ENCODE measurements at regions not wholly inside any gene's neighbourhood (a gene's known extent, or its start where the extent isn't known, plus 50 kb on each side); places are given as distances from the start of the nearest gene placed in this dataset.
"Not testable (repeated sequence)": the region's sequence is repeated elsewhere in the genome, so short reads cannot be mapped to it uniquely, and the experiment has no call there.

- DNase-seq: no peak
Observed at GRCh38 chr2:49801898-49802450, 647.7 kb upstream of the FSHR start.

GRCh38 chr2:49798570-49798969 is 644.3 kb upstream of the FSHR start:
- no peak for DNase-seq

GRCh38 chr2:49796266-49796665 is 642.0 kb upstream of the FSHR start:
- no peak for DNase-seq

GRCh38 chr2:49794396-49794795 is 640.1 kb upstream of the FSHR start:
- DNase-seq: no peak

- DNase-seq: no peak
Observed at GRCh38 chr2:49788300-49788699, 634.0 kb upstream of the FSHR start.

DNA sequence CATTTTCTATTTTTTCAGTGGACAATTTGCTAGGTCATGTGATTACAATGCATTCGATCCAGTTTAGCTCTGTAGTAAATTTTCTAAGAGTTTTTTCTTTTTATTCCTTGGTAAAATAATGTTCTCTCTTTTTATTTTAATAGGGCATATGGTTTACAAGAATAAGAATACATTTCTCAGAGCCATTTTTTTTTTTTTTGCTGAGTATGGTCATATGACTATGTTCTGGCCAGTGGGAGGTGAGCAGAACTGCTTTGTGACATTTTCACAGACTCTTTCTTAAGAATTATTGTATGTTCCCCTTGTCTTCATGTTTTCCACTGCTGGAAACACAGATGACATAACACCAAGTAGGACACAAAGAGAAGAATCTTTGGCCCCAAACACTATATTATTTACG is 626.6 kb upstream of the FSHR start:
- no peak for DNase-seq

DNA sequence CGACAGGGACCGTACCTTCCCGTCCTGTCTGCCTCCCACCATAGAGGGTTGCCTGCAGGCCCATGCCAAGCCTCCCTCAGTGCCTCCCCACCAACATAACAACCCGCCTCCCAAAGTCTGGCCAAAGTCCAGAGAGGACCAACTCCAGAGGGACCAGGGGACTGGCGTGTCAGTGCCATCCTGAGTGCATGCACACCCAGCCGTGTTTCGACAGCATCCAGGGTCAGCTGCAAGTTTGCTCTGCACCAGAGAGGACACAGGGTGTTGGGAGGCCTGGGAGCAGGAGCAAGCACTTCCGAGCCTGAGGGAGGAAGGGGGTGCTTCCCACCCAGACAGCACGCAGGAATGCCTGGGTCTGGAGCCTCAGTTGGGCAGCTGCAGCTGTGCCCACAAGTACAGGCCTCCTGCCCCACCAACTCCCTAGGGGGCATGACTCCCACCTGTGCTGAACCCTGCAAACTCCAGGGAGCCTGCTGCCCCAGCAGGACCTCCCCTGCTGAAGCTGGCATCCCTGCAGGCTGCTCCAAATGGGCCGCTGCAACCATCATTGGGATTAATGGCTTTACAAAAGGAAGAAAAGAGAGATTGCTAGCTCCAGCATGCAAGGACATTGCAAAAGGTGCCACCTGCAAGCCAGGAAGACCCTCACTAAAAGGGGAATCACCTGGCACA is 618.1 kb upstream of the FSHR start:
- DNase-seq: no peak

GRCh38 chr2:49770919-49771318 is 616.6 kb upstream of the FSHR start:
- DNase-seq: no peak

GRCh38 chr2:49767316-49767715 is 613.0 kb upstream of the FSHR start:
- DNase-seq: no peak

DNA sequence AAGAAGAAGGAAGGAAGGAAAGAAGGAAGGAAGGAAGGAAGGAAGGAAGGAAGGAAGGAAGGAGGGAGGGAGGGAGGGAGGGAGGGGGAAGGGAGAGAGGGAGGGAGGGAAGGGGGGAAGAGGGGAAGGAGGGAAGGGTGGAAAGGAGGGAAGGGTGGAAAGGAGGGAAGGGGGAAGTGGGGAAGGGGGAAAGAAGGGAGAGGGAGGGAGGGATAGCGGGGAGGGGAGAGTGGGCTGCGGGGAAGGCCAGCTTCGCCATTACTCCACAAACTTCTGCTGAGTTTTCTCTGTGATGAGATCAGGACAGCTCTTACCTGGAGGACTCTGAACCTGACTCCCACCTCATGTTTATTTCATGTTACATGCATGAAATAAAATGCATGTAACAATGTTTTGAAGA is 601.5 kb upstream of the FSHR start:
- DNase-seq: no peak

- DNase-seq: no peak
Observed at GRCh38 chr2:49754381-49754780, 600.1 kb upstream of the FSHR start.

DNA sequence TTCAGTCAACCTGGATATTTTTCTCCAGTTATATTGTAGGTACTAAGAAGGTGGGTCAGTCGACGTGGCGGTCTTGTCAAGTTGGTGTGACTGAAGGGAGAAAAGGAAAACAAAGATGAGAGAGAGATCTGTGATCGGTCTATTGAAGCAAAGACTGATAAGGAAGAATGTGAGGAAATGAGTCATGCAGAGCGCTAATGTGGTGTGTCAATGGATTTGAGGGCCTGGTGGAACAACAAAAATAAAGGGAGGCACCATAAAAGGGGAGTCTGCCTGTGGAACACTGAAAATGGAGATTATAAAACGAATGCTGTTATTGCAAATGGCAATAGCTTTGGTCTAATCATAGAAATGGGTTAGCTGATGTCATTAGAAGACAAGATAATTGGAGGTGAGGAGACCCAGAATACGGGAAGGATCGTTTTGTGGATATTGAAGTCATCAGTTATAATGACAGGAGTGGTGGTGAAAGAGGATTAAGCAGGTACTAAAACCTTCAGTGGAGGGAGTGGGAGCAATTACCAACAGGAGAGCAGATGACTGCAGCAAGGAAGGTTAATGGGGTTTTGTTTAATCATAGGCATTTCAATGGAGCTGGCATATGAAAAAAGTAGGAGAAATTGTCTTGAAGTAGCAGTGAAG is 599.1 kb upstream of the FSHR start:
- no peak for DNase-seq

DNA sequence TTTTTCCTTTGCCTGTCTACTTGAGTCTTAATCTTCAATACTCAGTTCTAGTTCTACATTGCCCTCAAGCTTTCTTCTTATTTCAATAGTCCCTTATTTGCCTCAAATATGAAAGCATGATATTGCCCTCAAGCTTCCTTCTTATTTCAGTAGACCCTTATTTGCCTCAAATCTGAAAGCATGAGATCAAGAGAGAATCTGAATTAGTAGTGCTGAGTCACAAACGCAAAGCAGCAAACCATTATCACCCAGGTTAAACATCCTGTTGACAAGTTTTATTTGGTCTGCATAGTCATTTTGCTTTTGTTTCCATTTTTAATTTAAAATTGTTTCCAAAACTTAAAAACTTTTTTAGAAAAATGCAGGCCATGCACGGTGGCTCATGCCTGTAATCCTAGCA is 583.3 kb upstream of the FSHR start:
- no peak for DNase-seq

GRCh38 chr2:49732924-49733323 is 578.6 kb upstream of the FSHR start:
- DNase-seq: not testable (repeated sequence)

- no peak for DNase-seq
Observed at GRCh38 chr2:49719241-49719640, 564.9 kb upstream of the FSHR start.

DNA sequence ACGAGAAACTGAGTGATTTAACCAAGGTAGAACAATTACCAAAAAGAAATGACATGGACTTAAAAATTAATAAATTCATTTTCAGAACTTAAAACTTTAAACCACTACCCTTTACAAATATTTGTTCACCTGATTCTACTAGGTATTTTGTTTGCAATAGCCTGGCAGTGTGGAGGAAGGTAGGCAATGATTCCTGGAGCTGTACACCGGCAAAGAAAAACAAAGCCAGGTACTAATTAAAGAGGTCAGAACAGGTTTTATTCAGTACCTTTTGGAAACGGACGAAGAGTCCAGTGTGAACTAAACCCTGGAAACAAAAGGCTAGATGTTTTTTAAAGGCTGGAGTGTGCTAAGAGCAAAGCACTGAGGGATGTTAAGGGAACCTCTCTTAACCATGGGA is 561.3 kb upstream of the FSHR start:
- DNase-seq: no peak

GRCh38 chr2:49714454-49714853 is 560.1 kb upstream of the FSHR start:
- no peak for DNase-seq

- DNase-seq: no peak
Observed at GRCh38 chr2:49702740-49703139, 548.4 kb upstream of the FSHR start.

- no peak for DNase-seq
Observed at GRCh38 chr2:49693961-49694360, 539.6 kb upstream of the FSHR start.

- DNase-seq: not testable (repeated sequence)
Observed at GRCh38 chr2:49692022-49692421, 537.7 kb upstream of the FSHR start.

DNA sequence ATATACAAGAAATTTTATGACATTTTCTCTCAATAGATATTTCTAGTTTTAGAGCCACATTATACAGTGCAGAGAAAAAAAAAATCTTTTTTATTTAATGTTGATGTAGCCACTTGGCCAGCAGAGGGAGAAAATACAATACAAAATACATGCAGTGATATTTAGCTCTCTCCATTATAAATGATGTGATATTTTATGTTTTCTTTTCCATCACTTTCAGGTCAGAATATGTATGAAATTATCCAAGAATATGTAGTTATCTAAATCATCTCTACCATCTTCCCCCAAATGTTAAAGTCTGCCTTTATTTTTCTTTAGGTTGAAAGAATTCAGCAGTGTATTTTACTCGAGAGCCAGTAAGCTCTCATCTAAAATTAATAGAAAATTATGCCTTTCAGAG is 533.6 kb upstream of the FSHR start:
- DNase-seq: no peak

DNA sequence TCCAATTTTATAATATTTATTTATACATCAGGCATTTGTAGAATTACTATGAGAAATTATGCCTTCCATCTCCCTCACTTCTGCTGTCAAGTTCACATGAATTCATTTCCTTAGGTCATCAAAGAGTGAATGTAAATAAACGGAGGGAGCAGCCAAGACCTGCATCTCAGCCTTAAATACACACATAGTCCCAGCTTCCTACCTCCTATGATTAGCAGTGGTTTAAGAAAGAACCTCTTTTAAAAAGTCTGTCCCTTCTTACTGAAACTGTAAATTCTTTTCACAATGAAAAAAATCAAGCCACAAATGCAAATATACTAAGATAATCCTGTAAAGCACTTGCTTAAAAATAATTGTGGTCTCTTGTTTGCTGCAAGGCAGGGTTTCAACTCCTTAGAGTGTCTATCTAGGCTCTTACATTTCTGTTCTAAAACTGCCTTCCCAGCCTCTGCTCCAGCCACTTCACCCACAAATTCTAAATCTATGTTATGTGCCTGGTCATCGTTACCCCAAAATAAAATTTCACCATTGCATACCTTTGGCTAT is 532.7 kb upstream of the FSHR start:
- DNase-seq: no peak

GRCh38 chr2:49686291-49686690 is 532.0 kb upstream of the FSHR start:
- DNase-seq: no peak

DNA sequence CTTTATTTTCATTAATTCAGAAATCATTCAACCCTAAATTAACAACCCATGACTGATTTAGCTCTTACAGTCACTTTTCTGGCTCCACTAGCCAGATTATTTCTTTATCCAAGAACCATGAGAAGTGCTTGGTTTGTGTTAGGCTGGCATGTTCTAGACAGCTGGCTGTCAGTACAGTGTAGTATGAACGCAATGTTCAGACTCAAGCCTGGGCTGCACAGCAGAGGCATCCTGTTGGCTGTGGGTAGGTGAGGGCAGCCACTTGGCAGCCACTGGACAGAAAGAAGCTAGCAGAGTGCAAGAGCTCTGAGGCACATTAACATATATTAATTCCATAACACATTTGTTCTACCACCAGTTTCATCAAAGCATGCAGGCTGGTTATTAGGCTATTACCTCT is 522.9 kb upstream of the FSHR start:
- no peak for DNase-seq

GRCh38 chr2:49664827-49665226 is 510.5 kb upstream of the FSHR start:
- no peak for DNase-seq

Data from NCI-H2081 treated with DMSO at 0.1 percent for 48 hours (cell line).